ENCODE measurements at regions not wholly inside any gene's neighbourhood (a gene's known extent, or its start where the extent isn't known, plus 50 kb on each side); places are given as distances from the start of the nearest gene placed in this dataset.
"Not testable (repeated sequence)": the region's sequence is repeated elsewhere in the genome, so short reads cannot be mapped to it uniquely, and the experiment has no call there.

GRCh38 chr4:132767901-132768300 is 381.2 kb upstream of the PCDH10 start:
- no peaks in the 10 kb centered on the region for H3K36me3 ChIP-seq (ENCODE audit: control insufficient read depth, insufficient read depth, low read length)
- TF ChIP-seq CTCF (IDR thresholded peaks at IDR 0.05; ENCODE audit: insufficient read depth, low read length, severe bottlenecking), result no peak

DNA sequence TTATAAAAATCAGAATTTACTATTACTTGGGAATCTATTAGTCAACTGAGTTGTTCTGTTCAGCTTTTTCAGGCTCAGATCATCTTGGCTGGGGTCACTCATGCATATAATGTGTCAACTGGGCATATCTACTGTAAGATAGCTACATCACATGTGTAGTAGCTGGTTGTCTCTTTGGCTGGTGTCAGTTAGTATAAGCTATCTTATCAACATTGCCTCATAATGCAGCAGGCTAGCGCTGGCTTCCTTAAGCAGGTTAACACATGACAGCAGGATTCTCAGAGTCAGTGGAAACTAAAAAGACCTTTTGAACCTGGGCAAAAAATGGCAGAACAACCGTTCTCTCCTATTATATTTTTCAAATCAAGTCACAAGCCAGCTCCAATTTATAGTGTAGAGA is 378.3 kb upstream of the PCDH10 start:
- FAIRE-seq (no peak), DNase-seq (ENCODE audit: low read depth) (no peak)
- no peaks in the 10 kb centered on the region for H3K36me3 ChIP-seq (ENCODE audit: control insufficient read depth, insufficient read depth, low read length)

More at GRCh38 chr4:132767901-132768300, 381.2 kb upstream of the PCDH10 start:
- no peaks in the 10 kb centered on the region for H3K27me3 ChIP-seq (ENCODE audit: control insufficient read depth, insufficient read depth, low read length)
- no peak overlapping the region for H3K4me3 ChIP-seq (ENCODE audit: low read depth, low read length)
- DNase-seq (ENCODE audit: low read depth) (no peak), FAIRE-seq (no peak)

GRCh38 chr4:132792310-132792709 is 356.8 kb upstream of the PCDH10 start:
- H3K4me3 ChIP-seq (ENCODE audit: low read depth, low read length), result no peak overlapping the region
- H3K27me3 ChIP-seq (ENCODE audit: control insufficient read depth, insufficient read depth, low read length), result no peaks in the 10 kb centered on the region
- no peak for DNase-seq (ENCODE audit: low read depth)
- TF ChIP-seq CTCF (IDR thresholded peaks at IDR 0.05; ENCODE audit: insufficient read depth, low read length, severe bottlenecking), result no peak
- FAIRE-seq, result no peak
- no peaks in the 10 kb centered on the region for H3K36me3 ChIP-seq (ENCODE audit: control insufficient read depth, insufficient read depth, low read length)

More for the DNA sequence above, 378.3 kb upstream of the PCDH10 start:
- no peak for TF ChIP-seq CTCF (IDR thresholded peaks at IDR 0.05; ENCODE audit: insufficient read depth, low read length, severe bottlenecking)
- no peak overlapping the region for H3K4me3 ChIP-seq (ENCODE audit: low read depth, low read length)
- no peaks in the 10 kb centered on the region for H3K27me3 ChIP-seq (ENCODE audit: control insufficient read depth, insufficient read depth, low read length)

- no peak for FAIRE-seq
- Histone ChIP-seq H3K27me3 (ENCODE audit: control insufficient read depth, insufficient read depth, low read length) (no peaks in the 10 kb centered on the region), H3K4me3 (ENCODE audit: low read depth, low read length) (no peak overlapping the region), H3K36me3 (ENCODE audit: control insufficient read depth, insufficient read depth, low read length) (no peaks in the 10 kb centered on the region)
- no peak for TF ChIP-seq CTCF (IDR thresholded peaks at IDR 0.05; ENCODE audit: insufficient read depth, low read length, severe bottlenecking)
- no peak for DNase-seq (ENCODE audit: low read depth)
Observed at GRCh38 chr4:132797856-132798255, 351.2 kb upstream of the PCDH10 start.

GRCh38 chr4:132809298-132810032 is 339.6 kb upstream of the PCDH10 start:
- no peak for TF ChIP-seq CTCF (IDR thresholded peaks at IDR 0.05; ENCODE audit: insufficient read depth, low read length, severe bottlenecking)
- no peaks in the 10 kb centered on the region for H3K36me3 ChIP-seq (ENCODE audit: control insufficient read depth, insufficient read depth, low read length)
- H3K27me3 ChIP-seq (ENCODE audit: control insufficient read depth, insufficient read depth, low read length), result no peaks in the 10 kb centered on the region
- H3K4me3 ChIP-seq (ENCODE audit: low read depth, low read length), result no peak overlapping the region
- FAIRE-seq (no peak), DNase-seq (ENCODE audit: low read depth) (no peak)

GRCh38 chr4:132813061-132813460 is 336.0 kb upstream of the PCDH10 start:
- not testable (repeated sequence) for H3K4me3 ChIP-seq (ENCODE audit: low read depth, low read length); H3K27me3 ChIP-seq (ENCODE audit: control insufficient read depth, insufficient read depth, low read length); FAIRE-seq; DNase-seq (ENCODE audit: low read depth); H3K36me3 ChIP-seq (ENCODE audit: control insufficient read depth, insufficient read depth, low read length)
